Lower lobe of right lung (tissue), 2 donors: ENCODE measurements at regions not wholly inside any gene's neighbourhood (a gene's known extent, or its start where the extent isn't known, plus 50 kb on each side); places are given as distances from the start of the nearest gene placed in this dataset.

Source experiments
- ATAC-seq, 2 donors: fragments of 200-7000 bp; cut with Tn5 transposase; one replicate each; pipeline ENCODE4 v1.9.1; 2020 to 2022; ENCODE audit warnings: mild to moderate bottlenecking in 2 of 2, moderate library complexity in 2 of 2
- DNase-seq: peaks from one replicate; pipeline ENCODE4 v3.0.0-alpha.2; 2020
- H3K27ac ChIP-seq: fragments of 200-600 bp; one replicate; pipeline ENCODE4 v1.8.0; 2022
- H3K27me3 ChIP-seq: fragments of 200-600 bp; one replicate; pipeline ENCODE4 v1.8.0; 2022; ENCODE audit warnings: low read depth
- H3K36me3 ChIP-seq: fragments of 200-600 bp; one replicate; pipeline ENCODE4 v1.8.0; 2022; ENCODE audit warnings: mild to moderate bottlenecking
- H3K4me1 ChIP-seq: fragments of 200-600 bp; one replicate; pipeline ENCODE4 v1.8.0; 2022
- H3K4me3 ChIP-seq: fragments of 200-600 bp; one replicate; pipeline ENCODE4 v1.8.0; 2022; ENCODE audit warnings: mild to moderate bottlenecking
- H3K9me3 ChIP-seq: fragments of 200-600 bp; one replicate; pipeline ENCODE4 v1.8.0; 2022
- CTCF ChIP-seq: fragments of 200-600 bp; IDR thresholded peaks from one replicate; pipeline ENCODE4 v1.8.0; 2022; ENCODE audit warnings: antibody characterized with exemption, mild to moderate bottlenecking
- intact Hi-C: fragments of 100-400 bp; cut with DNase I; formaldehyde crosslinking; loops from one replicate; pipeline ENCODE4 v1.11.0; 2022
- donor health status: DM: no; HTN: yes; CAD: no; lungs with severe emphysema.

GRCh38 chr2:122009561-122009960, 254.1 kb downstream of the TSN start:
- H3K4me3 ChIP-seq, result no peak overlapping the region
- ATAC-seq (no peak), DNase-seq (no peak)
- TF ChIP-seq CTCF, result no peak
- no peaks in the 10 kb centered on the region for H3K4me1 ChIP-seq
- intact Hi-C loops, result no loop called here
- H3K27ac ChIP-seq, result no peak overlapping the region
- no peaks in the 10 kb centered on the region for H3K36me3 ChIP-seq
- H3K9me3 ChIP-seq, result no peaks in the 10 kb centered on the region
- H3K27me3 ChIP-seq, result no peaks in the 10 kb centered on the region

GRCh38 chr2:122011493-122012270, 256.2 kb downstream of the TSN start:
- no peak overlapping the region for H3K4me3 ChIP-seq

DNA sequence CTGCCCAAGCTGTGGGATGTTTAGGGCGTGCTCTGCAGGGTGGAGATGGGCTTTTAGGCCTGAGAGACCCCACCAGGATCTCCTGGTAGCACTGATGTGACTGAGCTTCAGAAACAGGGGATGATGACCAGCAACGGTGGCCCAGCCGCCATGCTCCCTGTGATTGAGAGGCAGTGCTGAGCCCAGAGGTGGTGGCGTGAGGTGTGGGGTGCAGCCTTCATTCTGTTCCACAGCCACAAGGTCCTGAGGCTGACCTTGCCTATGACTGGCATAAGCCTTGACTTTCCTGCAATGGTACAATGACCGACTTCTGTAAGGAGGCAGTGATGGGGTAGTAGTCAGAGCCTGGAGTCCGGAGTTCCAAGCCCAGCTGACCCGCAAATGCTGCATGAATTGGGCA, 263.3 kb downstream of the TSN start:
- H3K4me3 ChIP-seq, result no peak overlapping the region
- H3K36me3 ChIP-seq, result no peaks in the 10 kb centered on the region
- intact Hi-C loops, result no loop called here
- no peak for TF ChIP-seq CTCF
- no peak for ATAC-seq
- no peaks in the 10 kb centered on the region for H3K9me3 ChIP-seq
- no peak for DNase-seq
- no peaks in the 10 kb centered on the region for H3K27me3 ChIP-seq
- H3K4me1 ChIP-seq, result peaks cover 10% of the 10 kb centered on the region
- no peak overlapping the region for H3K27ac ChIP-seq

More at GRCh38 chr2:122011493-122012270, 256.2 kb downstream of the TSN start:
- intact Hi-C loops, result no loop called here
- Histone ChIP-seq H3K4me1 (no peaks in the 10 kb centered on the region), H3K36me3 (no peaks in the 10 kb centered on the region), H3K9me3 (no peaks in the 10 kb centered on the region), H3K27me3 (no peaks in the 10 kb centered on the region), H3K27ac (no peak overlapping the region)
- no peak for DNase-seq
- TF ChIP-seq CTCF, result no peak
- no peak for ATAC-seq

DNA sequence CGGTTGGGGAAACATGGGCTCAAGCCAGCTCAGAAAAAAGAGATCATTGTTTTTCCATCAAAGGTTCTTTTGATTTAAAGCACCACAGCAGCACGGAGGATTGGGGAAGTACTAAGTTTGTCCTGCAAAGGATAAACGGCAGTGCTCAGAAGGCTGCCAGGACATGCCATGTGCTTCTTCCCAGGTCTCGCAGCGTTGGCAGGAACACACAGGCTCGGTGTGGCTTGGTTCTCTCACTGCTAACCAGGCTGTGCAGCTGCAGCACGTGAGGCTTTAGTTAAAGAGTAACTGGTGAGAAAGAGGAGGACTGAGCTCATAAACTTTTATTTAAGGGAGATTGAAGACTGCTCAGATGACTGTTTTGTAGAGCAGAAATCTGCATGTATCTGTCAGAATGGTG, 264.3 kb downstream of the TSN start:
- peaks cover 10% of the 10 kb centered on the region for H3K4me1 ChIP-seq
- ATAC-seq (no peak), DNase-seq (no peak)
- no peak overlapping the region for H3K27ac ChIP-seq
- TF ChIP-seq CTCF, result no peak
- H3K27me3 ChIP-seq, result no peaks in the 10 kb centered on the region
- no peaks in the 10 kb centered on the region for H3K9me3 ChIP-seq
- H3K4me3 ChIP-seq, result no peak overlapping the region
- no peaks in the 10 kb centered on the region for H3K36me3 ChIP-seq
- intact Hi-C loops, result no loop called here

- Histone ChIP-seq H3K4me3 (no peak overlapping the region), H3K27me3 (no peaks in the 10 kb centered on the region), H3K36me3 (no peaks in the 10 kb centered on the region), H3K4me1 (peaks cover 10% of the 10 kb centered on the region), H3K27ac (no peak overlapping the region), H3K9me3 (no peaks in the 10 kb centered on the region)
- DNase-seq (no peak), ATAC-seq (no peak)
- TF ChIP-seq CTCF, result no peak
- intact Hi-C loops, result no loop called here
Observed at GRCh38 chr2:122020377-122020776, 264.9 kb downstream of the TSN start.
